ENCODE measurements at regions not wholly inside any gene's neighbourhood (a gene's known extent, or its start where the extent isn't known, plus 50 kb on each side); places are given as distances from the start of the nearest gene placed in this dataset.

DNA sequence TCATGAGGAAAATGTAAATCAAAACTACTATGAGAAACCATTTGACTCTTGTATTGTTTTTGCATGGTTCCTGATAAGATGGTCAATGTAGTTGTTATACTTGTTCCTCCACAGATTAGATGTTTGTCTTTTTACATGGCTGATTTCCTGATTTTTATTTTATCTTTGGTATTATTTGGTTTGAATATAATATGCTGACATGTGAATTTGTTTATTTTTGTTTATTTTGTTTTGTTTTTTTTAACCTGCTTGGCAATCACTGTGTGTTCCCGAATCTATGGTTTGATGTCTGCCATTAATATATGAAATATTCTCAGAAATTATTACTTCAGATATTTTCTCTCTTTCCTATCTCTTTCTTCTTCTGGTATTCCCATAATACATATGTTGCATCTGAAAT is 899.5 kb upstream of the ADGRB3 start:
- Histone ChIP-seq H3K36me3 (no peaks in the 10 kb centered on the region), H3K27me3 (no peaks in the 10 kb centered on the region), H3K4me3 (no peak overlapping the region), H3K9me3 (no peaks in the 10 kb centered on the region), H3K4me1 (no peaks in the 10 kb centered on the region), H3K27ac (no peak overlapping the region)
- DNase-seq, result no peak
- TF ChIP-seq POLR2AphosphoS5 (IDR thresholded peaks at IDR 0.05) (no peak), POLR2A (IDR thresholded peaks at IDR 0.05) (no peak), EP300 (IDR thresholded peaks at IDR 0.05; ENCODE audit: low read depth) (no peak)
- TF ChIP-seq, protein P1, sequence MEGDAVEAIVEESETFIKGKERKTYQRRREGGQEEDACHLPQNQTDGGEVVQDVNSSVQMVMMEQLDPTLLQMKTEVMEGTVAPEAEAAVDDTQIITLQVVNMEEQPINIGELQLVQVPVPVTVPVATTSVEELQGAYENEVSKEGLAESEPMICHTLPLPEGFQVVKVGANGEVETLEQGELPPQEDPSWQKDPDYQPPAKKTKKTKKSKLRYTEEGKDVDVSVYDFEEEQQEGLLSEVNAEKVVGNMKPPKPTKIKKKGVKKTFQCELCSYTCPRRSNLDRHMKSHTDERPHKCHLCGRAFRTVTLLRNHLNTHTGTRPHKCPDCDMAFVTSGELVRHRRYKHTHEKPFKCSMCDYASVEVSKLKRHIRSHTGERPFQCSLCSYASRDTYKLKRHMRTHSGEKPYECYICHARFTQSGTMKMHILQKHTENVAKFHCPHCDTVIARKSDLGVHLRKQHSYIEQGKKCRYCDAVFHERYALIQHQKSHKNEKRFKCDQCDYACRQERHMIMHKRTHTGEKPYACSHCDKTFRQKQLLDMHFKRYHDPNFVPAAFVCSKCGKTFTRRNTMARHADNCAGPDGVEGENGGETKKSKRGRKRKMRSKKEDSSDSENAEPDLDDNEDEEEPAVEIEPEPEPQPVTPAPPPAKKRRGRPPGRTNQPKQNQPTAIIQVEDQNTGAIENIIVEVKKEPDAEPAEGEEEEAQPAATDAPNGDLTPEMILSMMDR (IDR thresholded peaks at IDR 0.05), result no peak
- WGBS, 2 donors (ENCODE audit: low coverage in 1 of 2), result 70% methylated on average over 1 of the region's 1 CpG; no CpG with 5 or more reads in 1 of the 2 donors
- intact Hi-C loops (cut with DNase I; ENCODE audit: low total_unique reads), result no loop called here
- in situ Hi-C loops (cut with MboI; ENCODE audit: low pct_ligation_motif_present in 1 of 4, low pct_unique_long_range_greater_than_20kb in 1 of 4, low sequenced_read_pairs in 3 of 4), result no loop called here

DNA sequence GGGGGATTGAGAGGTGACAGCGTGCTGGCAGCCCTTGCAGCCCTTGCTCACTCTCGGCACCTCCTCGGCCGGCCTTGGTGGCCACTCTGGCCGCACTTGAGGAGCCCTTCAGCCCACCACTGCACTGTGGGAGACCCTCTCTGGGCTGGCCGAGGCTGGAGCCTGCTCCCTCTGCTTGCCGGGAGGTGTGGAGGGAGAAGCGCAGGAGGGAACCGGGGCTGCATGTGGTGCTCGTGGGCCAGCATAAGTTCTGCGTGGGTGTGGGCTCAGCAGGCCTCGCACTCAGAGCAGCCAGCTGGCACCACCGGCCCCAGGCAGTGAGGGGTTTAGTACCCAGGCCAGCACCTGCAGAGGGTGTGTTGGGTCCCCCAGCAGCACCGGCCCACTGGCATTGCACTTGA is 912.2 kb upstream of the ADGRB3 start:
- intact Hi-C loops (cut with DNase I; ENCODE audit: low total_unique reads), result no loop called here
- DNase-seq, result no peak
- WGBS, 2 donors (ENCODE audit: low coverage in 1 of 2), result 88% methylated on average over 9 of the region's 14 CpGs; no CpG with 5 or more reads in 1 of the 2 donors

DNA sequence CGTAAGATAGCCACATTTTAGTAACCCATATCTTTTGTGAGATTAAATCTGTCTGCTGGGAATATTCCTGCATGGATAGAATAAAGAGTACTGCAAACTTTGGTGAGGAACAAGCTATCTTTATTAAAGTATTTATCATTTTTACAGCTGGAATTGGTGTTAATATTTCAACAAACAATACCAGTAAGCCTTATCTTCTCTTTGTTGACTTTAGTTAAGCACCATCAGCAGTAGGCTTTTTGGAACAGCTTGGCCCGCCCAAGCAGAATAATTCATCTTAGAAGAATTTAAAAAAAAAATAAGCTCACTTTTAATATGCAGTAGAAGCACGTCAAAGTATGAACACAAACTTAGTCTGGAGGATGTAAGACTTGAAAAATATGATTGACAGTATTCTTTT is 917.8 kb upstream of the ADGRB3 start:
- WGBS, 2 donors (ENCODE audit: low coverage in 1 of 2), result 43 to 47% methylated on average over 3 of the region's 3 CpGs
- no peak for DNase-seq
- intact Hi-C loops (cut with DNase I; ENCODE audit: low total_unique reads), result no loop called here
- TF ChIP-seq POLR2A (IDR thresholded peaks at IDR 0.05), result no peak
- TF ChIP-seq POLR2AphosphoS5 (IDR thresholded peaks at IDR 0.05), result no peak
- TF ChIP-seq, protein P1 (IDR thresholded peaks at IDR 0.05), result no peak
- no peak for TF ChIP-seq EP300 (IDR thresholded peaks at IDR 0.05; ENCODE audit: low read depth)
- Histone ChIP-seq H3K27ac (no peak overlapping the region), H3K36me3 (no peaks in the 10 kb centered on the region), H3K9me3 (peaks cover 0 to 3% of the 10 kb centered on the region in 2 donors), H3K27me3 (no peaks in the 10 kb centered on the region), H3K4me1 (no peaks in the 10 kb centered on the region), H3K4me3 (no peak overlapping the region)
- in situ Hi-C loops (cut with MboI; ENCODE audit: low pct_ligation_motif_present in 1 of 4, low pct_unique_long_range_greater_than_20kb in 1 of 4, low sequenced_read_pairs in 3 of 4), result no loop called here

More for the DNA sequence above, 912.2 kb upstream of the ADGRB3 start:
- H3K4me1 ChIP-seq, result no peaks in the 10 kb centered on the region
- in situ Hi-C loops (cut with MboI; ENCODE audit: low pct_ligation_motif_present in 1 of 4, low pct_unique_long_range_greater_than_20kb in 1 of 4, low sequenced_read_pairs in 3 of 4), result no loop called here
- no peak overlapping the region for H3K27ac ChIP-seq
- no peaks in the 10 kb centered on the region for H3K36me3 ChIP-seq
- TF ChIP-seq, protein P1 (IDR thresholded peaks at IDR 0.05), result no peak
- no peak for TF ChIP-seq POLR2AphosphoS5 (IDR thresholded peaks at IDR 0.05)
- H3K27me3 ChIP-seq, result no peaks in the 10 kb centered on the region
- no peak overlapping the region for H3K4me3 ChIP-seq
- peaks cover 0 to 4% of the 10 kb centered on the region in 2 donors for H3K9me3 ChIP-seq

DNA sequence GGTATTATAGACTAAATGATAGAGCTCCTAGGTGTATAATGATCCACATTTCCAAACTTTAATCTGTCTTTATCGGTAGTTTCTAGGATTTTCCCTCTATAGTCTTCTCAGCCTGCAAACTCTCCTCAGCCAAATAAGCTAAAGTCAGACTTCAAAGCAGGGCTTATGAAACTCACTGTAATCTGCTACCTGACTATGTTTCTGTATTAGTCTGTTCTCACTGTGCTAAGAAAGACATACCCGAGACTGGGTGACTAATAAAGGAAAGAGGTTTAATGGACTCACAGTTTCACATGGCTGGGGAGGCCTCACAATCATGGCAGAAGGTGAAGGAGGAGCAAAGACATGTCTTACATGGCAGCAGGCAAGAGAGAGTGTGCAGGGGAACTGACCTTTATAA is 928.7 kb upstream of the ADGRB3 start:
- Histone ChIP-seq H3K27me3 (no peaks in the 10 kb centered on the region), H3K36me3 (no peaks in the 10 kb centered on the region), H3K4me1 (no peaks in the 10 kb centered on the region), H3K27ac (no peak overlapping the region), H3K9me3 (peaks cover 0 to 8% of the 10 kb centered on the region in 2 donors), H3K4me3 (no peak overlapping the region)
- WGBS, 2 donors (ENCODE audit: low coverage in 1 of 2), result 43 to 70% methylated on average over 1 to 2 of the region's 2 CpGs
- TF ChIP-seq EP300 (IDR thresholded peaks at IDR 0.05; ENCODE audit: low read depth) (no peak), POLR2A (IDR thresholded peaks at IDR 0.05) (no peak), POLR2AphosphoS5 (IDR thresholded peaks at IDR 0.05) (no peak)
- TF ChIP-seq, protein P1 (IDR thresholded peaks at IDR 0.05), result no peak
- intact Hi-C loops (cut with DNase I; ENCODE audit: low total_unique reads) (no loop called here), in situ Hi-C loops (cut with MboI; ENCODE audit: low pct_ligation_motif_present in 1 of 4, low pct_unique_long_range_greater_than_20kb in 1 of 4, low sequenced_read_pairs in 3 of 4) (no loop called here)
- DNase-seq, result no peak
